ENCODE measurements at regions not wholly inside any gene's neighbourhood (a gene's known extent, or its start where the extent isn't known, plus 50 kb on each side); places are given as distances from the start of the nearest gene placed in this dataset.

- DNase-seq (ENCODE audit: low read depth in 3 of 3) = no peak
Measured at GRCh38 chr1:38547321-38547720, 312.3 kb downstream of the RRAGC start.

GRCh38 chr1:38546636-38547035, 312.9 kb downstream of the RRAGC start:
- no peak for DNase-seq (ENCODE audit: low read depth in 3 of 3)

DNA sequence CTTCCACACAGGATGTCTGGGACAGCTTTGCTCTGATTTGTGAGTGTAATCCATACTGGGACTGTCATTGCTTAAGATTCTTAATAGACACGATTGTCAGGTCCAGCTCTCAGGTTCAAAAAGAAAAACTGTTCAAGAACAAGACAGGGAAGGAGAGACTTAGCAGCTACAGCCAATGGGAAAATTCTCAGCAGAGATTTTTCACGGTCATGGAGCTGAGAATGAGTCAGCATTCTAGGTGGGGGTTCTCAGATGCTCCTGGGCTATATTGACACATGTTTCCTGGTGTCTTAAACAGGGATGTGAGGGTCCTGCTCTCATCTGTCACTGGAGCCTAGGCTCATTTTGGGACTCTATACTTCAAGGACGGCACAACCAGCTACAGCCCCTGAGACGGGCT, 318.3 kb downstream of the RRAGC start:
- DNase-seq (ENCODE audit: low read depth in 3 of 3) = no peak

DNA sequence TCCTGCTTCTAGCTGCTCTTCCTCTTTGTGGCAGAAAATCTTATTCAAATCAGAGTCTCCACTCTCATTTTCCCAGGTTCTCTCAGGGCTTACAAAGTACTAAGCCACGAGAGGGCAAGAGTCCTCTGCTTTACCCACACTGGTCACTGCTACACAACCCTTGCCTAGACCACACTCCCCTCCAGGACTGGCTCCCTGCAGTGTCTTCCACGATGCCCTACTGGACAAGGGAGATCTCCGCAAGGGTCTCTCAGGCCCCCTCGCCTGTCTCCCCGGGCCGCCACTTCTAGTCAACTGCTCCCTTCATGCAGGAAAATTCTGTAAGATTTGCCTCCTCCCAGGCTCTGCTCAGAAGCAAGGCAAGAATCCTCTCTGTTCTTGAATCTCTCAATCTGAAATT, 319.6 kb downstream of the RRAGC start:
- DNase-seq (ENCODE audit: low read depth in 3 of 3) = no peak

- no peak for DNase-seq (ENCODE audit: low read depth in 3 of 3)
Measured at GRCh38 chr1:38538834-38539233, 320.7 kb downstream of the RRAGC start.

GRCh38 chr1:38536089-38536488, 323.5 kb downstream of the RRAGC start:
- DNase-seq (ENCODE audit: low read depth in 3 of 3) = no peak

- no peak for DNase-seq (ENCODE audit: low read depth in 3 of 3)
Measured at GRCh38 chr1:38534473-38534823, 325.1 kb downstream of the RRAGC start.

- no peak for DNase-seq (ENCODE audit: low read depth in 3 of 3)
Measured at GRCh38 chr1:38533772-38534472, 325.6 kb downstream of the RRAGC start.

GRCh38 chr1:38530957-38531356, 328.6 kb downstream of the RRAGC start:
- no peak for DNase-seq (ENCODE audit: low read depth in 3 of 3)

GRCh38 chr1:38529946-38530345, 329.6 kb downstream of the RRAGC start:
- DNase-seq (ENCODE audit: low read depth in 3 of 3) = no peak

- no peak for DNase-seq (ENCODE audit: low read depth in 3 of 3)
Measured at GRCh38 chr1:38529391-38529790, 330.2 kb downstream of the RRAGC start.

DNA sequence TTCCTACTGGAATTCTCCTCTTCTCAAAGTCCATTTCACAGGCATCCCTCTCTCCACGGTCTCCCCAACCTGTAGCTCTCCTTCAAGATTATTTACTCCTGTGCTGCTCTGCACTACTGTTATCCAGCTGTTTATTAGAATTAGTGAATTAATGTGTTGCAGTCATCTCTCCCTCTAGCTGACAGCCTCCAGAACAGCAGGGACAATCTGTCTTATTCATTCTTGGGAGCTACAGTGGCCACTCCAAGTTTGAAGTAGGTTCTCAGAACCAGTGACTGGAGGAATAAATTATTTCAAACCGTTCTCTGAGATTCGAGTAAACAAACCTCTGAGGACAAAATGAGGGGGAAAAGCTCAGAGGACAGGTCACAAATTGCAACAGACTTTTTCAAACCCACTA, 330.9 kb downstream of the RRAGC start:
- no peak for DNase-seq (ENCODE audit: low read depth in 3 of 3)

- DNase-seq (ENCODE audit: low read depth in 3 of 3) = peak; percentile 19 to 49 (median 44)
Measured at GRCh38 chr1:38527373-38527966, 332.1 kb downstream of the RRAGC start.

- no peak for DNase-seq (ENCODE audit: low read depth in 3 of 3)
Measured at GRCh38 chr1:38526046-38526445, 333.5 kb downstream of the RRAGC start.

- DNase-seq (ENCODE audit: low read depth in 3 of 3) = no peak
Measured at GRCh38 chr1:38525343-38526043, 334.1 kb downstream of the RRAGC start.

GRCh38 chr1:38524025-38524641, 335.4 kb downstream of the RRAGC start:
- DNase-seq (ENCODE audit: low read depth in 3 of 3) = no peak

- DNase-seq (ENCODE audit: low read depth in 3 of 3) = no peak
Measured at GRCh38 chr1:38523568-38523939, 336.0 kb downstream of the RRAGC start.

GRCh38 chr1:38522915-38523567, 336.5 kb downstream of the RRAGC start:
- no peak for DNase-seq (ENCODE audit: low read depth in 3 of 3)

GRCh38 chr1:38516560-38516959, 343.0 kb downstream of the RRAGC start:
- DNase-seq (ENCODE audit: low read depth in 3 of 3) = no peak

DNA sequence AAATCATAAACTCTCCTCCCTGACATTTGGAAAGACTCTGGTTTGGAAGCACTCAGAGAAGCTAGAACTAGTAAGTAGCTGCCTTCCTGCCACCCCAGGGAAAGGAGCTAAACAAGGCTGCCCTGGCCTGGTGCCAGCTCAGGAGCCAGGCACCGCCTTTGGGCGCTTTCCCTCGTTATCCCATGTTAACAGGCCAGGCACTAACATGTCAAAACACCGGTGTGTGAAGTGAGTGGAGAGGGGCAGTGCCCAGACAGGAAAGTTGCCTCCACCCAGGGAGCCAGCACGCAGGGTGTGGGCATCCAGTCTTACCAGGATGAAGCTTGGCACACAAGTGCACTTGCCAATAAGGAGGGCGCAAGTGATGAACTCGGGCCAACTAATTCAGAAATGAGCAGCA, 346.8 kb downstream of the RRAGC start:
- DNase-seq (ENCODE audit: low read depth in 3 of 3) = no peak

- no peak for DNase-seq (ENCODE audit: low read depth in 3 of 3)
Measured at GRCh38 chr1:38512024-38512767, 347.4 kb downstream of the RRAGC start.

- DNase-seq (ENCODE audit: low read depth in 3 of 3) = no peak
Measured at GRCh38 chr1:38508232-38508631, 351.3 kb downstream of the RRAGC start.

Data from stimulated activated CD4-positive, alpha-beta T cell treated with anti-CD3 and anti-CD28 coated beads, TNF-alpha, amount 100 ng/mL, for 48 hours (primary cell).